ENCODE measurements at regions not wholly inside any gene's neighbourhood (a gene's known extent, or its start where the extent isn't known, plus 50 kb on each side); places are given as distances from the start of the nearest gene placed in this dataset.

GRCh38 chr14:87161502-87161901 lies 831.5 kb downstream of the GALC start:
- TF ChIP-seq CTCF (IDR thresholded peaks at IDR 0.05; ENCODE audit: borderline replicate concordance, extremely low read depth, low read length, poor library complexity, severe bottlenecking) = no peak
- no peak for TF ChIP-seq EZH2 (IDR thresholded peaks at IDR 0.05; ENCODE audit: borderline replicate concordance, low read depth, low read length, severe bottlenecking)
